ENCODE measurements at regions not wholly inside any gene's neighbourhood (a gene's known extent, or its start where the extent isn't known, plus 50 kb on each side); places are given as distances from the start of the nearest gene placed in this dataset.
A peak's percentile ranks its signal among the peaks of the same experiment; 100 is the strongest.

DNA sequence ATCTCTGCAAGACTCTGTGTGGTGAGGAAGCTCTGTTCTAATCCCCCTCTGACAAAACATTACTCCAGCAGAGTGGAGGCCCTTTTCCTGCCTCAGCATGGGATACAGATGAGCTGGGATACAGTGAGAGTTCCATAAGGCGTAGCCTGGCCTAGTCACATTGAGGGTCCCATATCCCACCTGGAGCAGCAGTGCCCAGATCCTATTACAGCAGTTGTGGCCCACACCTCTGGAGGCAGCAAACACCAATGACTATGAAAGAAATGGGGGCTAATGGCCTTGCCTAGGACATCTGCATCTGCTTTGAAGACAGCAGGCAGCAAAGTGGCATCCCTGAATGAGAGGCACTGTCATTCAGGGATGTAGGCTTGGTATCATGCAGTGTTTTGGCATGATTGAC is 534.5 kb downstream of the TDRD15 start:
- Histone ChIP-seq H3K4me3 (replicated peaks in 1 of 2; ENCODE audit: low read depth in 1 of 2, low read length in 2 of 2) (no peak overlapping the region), H3K4me2 (ENCODE audit: low read length) (no peak overlapping the region), H2AFZ (ENCODE audit: low read depth, low read length, poor library complexity, severe bottlenecking) (no peak overlapping the region), H3K4me1 (ENCODE audit: control insufficient read depth in 1 of 2, insufficient read depth in 2 of 2, low read length in 2 of 2) (no peaks in the 10 kb centered on the region), H3K27me3 (ENCODE audit: insufficient read depth, low read length) (no peaks in the 10 kb centered on the region), H3K9me2 (ENCODE audit: insufficient read depth) (no peaks in the 10 kb centered on the region), H3K9ac (ENCODE audit: low read length) (no peak overlapping the region), H3K79me2 (ENCODE audit: insufficient read depth, low read length) (no peaks in the 10 kb centered on the region), H3K9me3 (ENCODE audit: control insufficient read depth in 1 of 2, insufficient read depth in 1 of 2, low read depth in 1 of 2, low read length in 2 of 2) (peaks cover 4 to 6% of the 10 kb centered on the region in 2 experiments; a peak in 2 of 4 replicates), H3K27ac (ENCODE audit: low read depth, low read length) (no peak overlapping the region), H3K36me3 (ENCODE audit: control insufficient read depth in 1 of 2, insufficient read depth in 2 of 2, low read length in 2 of 2) (no peaks in the 10 kb centered on the region), H4K20me1 (ENCODE audit: insufficient read depth) (no peaks in the 10 kb centered on the region)
- TF ChIP-seq EGR1 (IDR thresholded peaks at IDR 0.05; ENCODE audit: low read depth) (no peak), ELF1 (IDR thresholded peaks at IDR 0.05; ENCODE audit: borderline replicate concordance, low read depth) (no peak), POLR2A (IDR thresholded peaks at IDR 0.05; ENCODE audit: borderline replicate concordance, extremely low read depth, insufficient read depth, insufficient read length) (no peak), TCF7L2 (IDR thresholded peaks at IDR 0.05; ENCODE audit: borderline replicate concordance, extremely low read depth, insufficient read depth, insufficient read length) (no peak), POLR2AphosphoS5 (IDR thresholded peaks at IDR 0.05; ENCODE audit: low read depth, low read length) (no peak), ZFX (IDR thresholded peaks at IDR 0.05) (0 out of 2 replicates have a peak, but pooled peaks have one; percentile 15), RAD21 (IDR thresholded peaks at IDR 0.05; ENCODE audit: low read depth) (no peak), SIN3A (IDR thresholded peaks at IDR 0.05; ENCODE audit: low read depth) (no peak)
- TF ChIP-seq, protein P1, sequence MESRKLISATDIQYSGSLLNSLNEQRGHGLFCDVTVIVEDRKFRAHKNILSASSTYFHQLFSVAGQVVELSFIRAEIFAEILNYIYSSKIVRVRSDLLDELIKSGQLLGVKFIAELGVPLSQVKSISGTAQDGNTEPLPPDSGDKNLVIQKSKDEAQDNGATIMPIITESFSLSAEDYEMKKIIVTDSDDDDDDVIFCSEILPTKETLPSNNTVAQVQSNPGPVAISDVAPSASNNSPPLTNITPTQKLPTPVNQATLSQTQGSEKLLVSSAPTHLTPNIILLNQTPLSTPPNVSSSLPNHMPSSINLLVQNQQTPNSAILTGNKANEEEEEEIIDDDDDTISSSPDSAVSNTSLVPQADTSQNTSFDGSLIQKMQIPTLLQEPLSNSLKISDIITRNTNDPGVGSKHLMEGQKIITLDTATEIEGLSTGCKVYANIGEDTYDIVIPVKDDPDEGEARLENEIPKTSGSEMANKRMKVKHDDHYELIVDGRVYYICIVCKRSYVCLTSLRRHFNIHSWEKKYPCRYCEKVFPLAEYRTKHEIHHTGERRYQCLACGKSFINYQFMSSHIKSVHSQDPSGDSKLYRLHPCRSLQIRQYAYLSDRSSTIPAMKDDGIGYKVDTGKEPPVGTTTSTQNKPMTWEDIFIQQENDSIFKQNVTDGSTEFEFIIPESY (IDR thresholded peaks at IDR 0.05; ENCODE audit: extremely low read depth, insufficient replicate concordance, low read length) = no peak
- ATAC-seq = no peak
- intact Hi-C loops (cut with micrococcal nuclease) = no loop called here
- ChIA-PET CTCF (no interaction called here), POLR2A (no interaction called here), RAD21 (ENCODE audit: low non-redundant PET in 1 of 2, low total read pairs in 2 of 2, uncharacterized antibody in 2 of 2, unreplicated experiment in 2 of 2) (no interaction called here)
- DNase-seq (ENCODE audit: low read depth, low spot score) = no peak
- BruUV-seq (replicated peaks) = no TSS peak
